WTC11 (cell line): ENCODE measurements at regions not wholly inside any gene's neighbourhood (a gene's known extent, or its start where the extent isn't known, plus 50 kb on each side); places are given as distances from the start of the nearest gene placed in this dataset.

Experiments
- ATAC-seq: fragments of 200-7000 bp; cut with Tn5 transposase; 2 replicates; pipeline ENCODE4 v1.10.0; 2021; ENCODE audit warnings: mild to moderate bottlenecking, moderate library complexity
- CTCF ChIA-PET: fragments of 300-600 bp; sonication (Branson Sonifier 250); formaldehyde crosslinking; loops from one replicate; lab custom pipeline; 2021; ENCODE audit warnings: antibody characterized with exemption; lab: Charles Lee
- POLR2A ChIA-PET: fragments of 350-600 bp; sonication (Branson Sonifier 250); formaldehyde crosslinking; loops from one replicate; lab custom pipeline; 2021; ENCODE audit warnings: antibody characterized with exemption; lab: Charles Lee
- DNase-seq: peaks from one replicate; pipeline ENCODE4 v3.0.0; 2021; ENCODE audit warnings: low spot score
- H3K27ac Mint-ChIP-seq: 2 replicates; pipeline ENCODE4 v1.8.0; 2021; ENCODE audit warnings: mixed read lengths
- H3K27me3 Mint-ChIP-seq: 2 replicates; pipeline ENCODE4 v1.8.0; 2021; ENCODE audit warnings: low read depth, mild to moderate bottlenecking, moderate library complexity, mixed read lengths
- H3K36me3 Mint-ChIP-seq: 2 replicates; pipeline ENCODE4 v1.8.0; 2021; ENCODE audit warnings: mixed read lengths
- H3K4me1 Mint-ChIP-seq: 2 replicates; pipeline ENCODE4 v1.8.0; 2022; ENCODE audit warnings: mixed read lengths
- H3K4me3 Mint-ChIP-seq: 2 replicates; pipeline ENCODE4 v1.8.0; 2021; ENCODE audit warnings: mild to moderate bottlenecking, moderate library complexity, mixed read lengths
- H3K9me3 Mint-ChIP-seq: 2 replicates; pipeline ENCODE4 v1.8.0; 2021; ENCODE audit warnings: mixed read lengths
- E2F5 ChIP-seq: sonication (generic); formaldehyde crosslinking; IDR thresholded peaks from 2 replicates; pipeline ENCODE4 v1.8.1; 2022; ENCODE audit warnings: mild to moderate bottlenecking, moderate library complexity, missing genetic modification reagents
- EMX1 ChIP-seq: fragments of 250-450 bp; sonication (Bioruptor Pico); IDR thresholded peaks from 2 replicates; pipeline ENCODE4 v1.8.0; 2021; ENCODE audit warnings: mild to moderate bottlenecking
- FOXJ3 ChIP-seq: sonication (generic); formaldehyde crosslinking; IDR thresholded peaks from 2 replicates; pipeline ENCODE4 v1.9.0; 2021; ENCODE audit warnings: missing genetic modification reagents, mild to moderate bottlenecking, borderline replicate concordance
- FOXP4 ChIP-seq: sonication (generic); formaldehyde crosslinking; IDR thresholded peaks from 2 replicates; pipeline ENCODE4 v1.8.0; 2022; ENCODE audit warnings: mild to moderate bottlenecking, missing genetic modification reagents
- GABPB1 ChIP-seq: sonication (generic); formaldehyde crosslinking; IDR thresholded peaks from 2 replicates; pipeline ENCODE4 v1.8.1; 2023; ENCODE audit warnings: mild to moderate bottlenecking, missing genetic modification reagents
- IRF2 ChIP-seq: sonication (generic); formaldehyde crosslinking; IDR thresholded peaks from 2 replicates; pipeline ENCODE4 v1.8.0; 2022; ENCODE audit warnings: low read depth, missing genetic modification reagents, borderline replicate concordance
- KAT7 ChIP-seq: sonication (generic); formaldehyde crosslinking; IDR thresholded peaks from 2 replicates; pipeline ENCODE4 v1.8.1; 2023; ENCODE audit warnings: missing genetic modification reagents, mild to moderate bottlenecking, borderline replicate concordance
- MXD4 ChIP-seq: fragments of 250-450 bp; sonication (Bioruptor Pico); IDR thresholded peaks from 2 replicates; pipeline ENCODE4 v1.8.0; 2021; ENCODE audit warnings: mild to moderate bottlenecking, moderate library complexity, borderline replicate concordance
- OVOL2 ChIP-seq: fragments of 250-450 bp; sonication (Bioruptor Pico); IDR thresholded peaks from 2 replicates; pipeline ENCODE4 v1.9.0; 2021; ENCODE audit warnings: mild to moderate bottlenecking, borderline replicate concordance
- SMAD3 ChIP-seq: sonication (generic); formaldehyde crosslinking; IDR thresholded peaks from 2 replicates; pipeline ENCODE4 v1.8.0; 2022; ENCODE audit warnings: missing genetic modification reagents, mild to moderate bottlenecking, borderline replicate concordance
- SP1 ChIP-seq: sonication (generic); formaldehyde crosslinking; conservative IDR thresholded peaks from 2 replicates; pipeline ENCODE4 v1.8.1; 2022; ENCODE audit warnings: missing genetic modification reagents
- TCF7 ChIP-seq: sonication (generic); formaldehyde crosslinking; IDR thresholded peaks from 2 replicates; pipeline ENCODE4 v1.8.0; 2022; ENCODE audit warnings: mild to moderate bottlenecking, low read depth, missing genetic modification reagents, moderate library complexity
- TP53 ChIP-seq: sonication (generic); formaldehyde crosslinking; IDR thresholded peaks from 2 replicates; pipeline ENCODE4 v1.8.1; 2023; ENCODE audit warnings: mild to moderate bottlenecking, missing genetic modification reagents
- ZNF138 ChIP-seq: sonication (generic); formaldehyde crosslinking; conservative IDR thresholded peaks from 2 replicates; pipeline ENCODE4 v1.8.1; 2022; ENCODE audit warnings: mild to moderate bottlenecking, moderate library complexity, missing genetic modification reagents
- ZNF317 ChIP-seq: sonication (generic); formaldehyde crosslinking; IDR thresholded peaks from 2 replicates; pipeline ENCODE4 v1.8.1; 2023; ENCODE audit warnings: low read depth, mild to moderate bottlenecking, moderate library complexity, missing genetic modification reagents, borderline replicate concordance
- ZNF416 ChIP-seq: fragments of 250-450 bp; sonication (Bioruptor Pico); IDR thresholded peaks from 2 replicates; pipeline ENCODE4 v1.9.0; 2021; ENCODE audit warnings: mild to moderate bottlenecking, inconsistent platforms
- ZNF423 ChIP-seq: fragments of 250-450 bp; sonication (Bioruptor Pico); IDR thresholded peaks from 2 replicates; pipeline ENCODE4 v2.1.2; 2022; ENCODE audit warnings: mild to moderate bottlenecking, moderate library complexity
- ZNF425 ChIP-seq: fragments of 250-450 bp; sonication (Bioruptor Pico); conservative IDR thresholded peaks from 2 replicates; pipeline ENCODE4 v1.9.0; 2021; ENCODE audit warnings: mild to moderate bottlenecking
- TF ChIP-seq, protein P1 (sequence below): sonication (generic); formaldehyde crosslinking; IDR thresholded peaks from 2 replicates; pipeline ENCODE4 v1.8.0; 2022; ENCODE audit warnings: mild to moderate bottlenecking, missing genetic modification reagents
- TF ChIP-seq, protein P2 (sequence below): sonication (generic); formaldehyde crosslinking; conservative IDR thresholded peaks from 2 replicates; pipeline ENCODE4 v1.8.1; 2023; ENCODE audit warnings: mild to moderate bottlenecking, low read depth, missing genetic modification reagents, moderate library complexity
- TF ChIP-seq, protein P3 (sequence below): fragments of 200-600 bp; IDR thresholded peaks from 2 replicates; pipeline ENCODE4 v1.8.0; 2022; ENCODE audit warnings: antibody characterized with exemption
- TF ChIP-seq, protein P4 (sequence below): sonication (generic); formaldehyde crosslinking; IDR thresholded peaks from 2 replicates; pipeline ENCODE4 v1.8.0; 2022; ENCODE audit warnings: mild to moderate bottlenecking, missing genetic modification reagents

- no peak for DNase-seq
- POLR2A ChIA-PET: no interaction called here
- Mint-ChIP-seq H3K27ac (no peak overlapping the region), H3K36me3 (no peaks in the 10 kb centered on the region), H3K4me3 (no peak overlapping the region)
- no peak for TF ChIP-seq KAT7 (CRISPR knock-in tag)
- no peak for TF ChIP-seq GABPB1 (CRISPR knock-in tag)
- no peak for TF ChIP-seq MXD4 (CRISPR knock-in tag)
- TF ChIP-seq, protein P1, sequence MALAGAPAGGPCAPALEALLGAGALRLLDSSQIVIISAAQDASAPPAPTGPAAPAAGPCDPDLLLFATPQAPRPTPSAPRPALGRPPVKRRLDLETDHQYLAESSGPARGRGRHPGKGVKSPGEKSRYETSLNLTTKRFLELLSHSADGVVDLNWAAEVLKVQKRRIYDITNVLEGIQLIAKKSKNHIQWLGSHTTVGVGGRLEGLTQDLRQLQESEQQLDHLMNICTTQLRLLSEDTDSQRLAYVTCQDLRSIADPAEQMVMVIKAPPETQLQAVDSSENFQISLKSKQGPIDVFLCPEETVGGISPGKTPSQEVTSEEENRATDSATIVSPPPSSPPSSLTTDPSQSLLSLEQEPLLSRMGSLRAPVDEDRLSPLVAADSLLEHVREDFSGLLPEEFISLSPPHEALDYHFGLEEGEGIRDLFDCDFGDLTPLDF (CRISPR knock-in tag): no peak
- TF ChIP-seq E2F5 (CRISPR knock-in tag): no peak
- TF ChIP-seq, all 79 proteins: peak for 0
- ATAC-seq: no peak
- CTCF ChIA-PET: no interaction called here
- peaks cover 10% of the 10 kb centered on the region for H3K9me3 Mint-ChIP-seq
- H3K4me1 Mint-ChIP-seq: 0 out of 2 replicates have a peak, but pooled peaks cover 3% of the 10 kb centered on the region
- no peaks in the 10 kb centered on the region for H3K27me3 Mint-ChIP-seq
Observed at GRCh38 chr1:221337106-221337505, 404.8 kb downstream of the DUSP10 start.

GRCh38 chr1:221343136-221343535, 398.8 kb downstream of the DUSP10 start:
- ChIA-PET CTCF (no interaction called here), POLR2A (no interaction called here)
- no peaks in the 10 kb centered on the region for H3K27me3 Mint-ChIP-seq
- no peak overlapping the region for H3K4me3 Mint-ChIP-seq
- H3K36me3 Mint-ChIP-seq: no peaks in the 10 kb centered on the region
- TF ChIP-seq, protein P2, sequence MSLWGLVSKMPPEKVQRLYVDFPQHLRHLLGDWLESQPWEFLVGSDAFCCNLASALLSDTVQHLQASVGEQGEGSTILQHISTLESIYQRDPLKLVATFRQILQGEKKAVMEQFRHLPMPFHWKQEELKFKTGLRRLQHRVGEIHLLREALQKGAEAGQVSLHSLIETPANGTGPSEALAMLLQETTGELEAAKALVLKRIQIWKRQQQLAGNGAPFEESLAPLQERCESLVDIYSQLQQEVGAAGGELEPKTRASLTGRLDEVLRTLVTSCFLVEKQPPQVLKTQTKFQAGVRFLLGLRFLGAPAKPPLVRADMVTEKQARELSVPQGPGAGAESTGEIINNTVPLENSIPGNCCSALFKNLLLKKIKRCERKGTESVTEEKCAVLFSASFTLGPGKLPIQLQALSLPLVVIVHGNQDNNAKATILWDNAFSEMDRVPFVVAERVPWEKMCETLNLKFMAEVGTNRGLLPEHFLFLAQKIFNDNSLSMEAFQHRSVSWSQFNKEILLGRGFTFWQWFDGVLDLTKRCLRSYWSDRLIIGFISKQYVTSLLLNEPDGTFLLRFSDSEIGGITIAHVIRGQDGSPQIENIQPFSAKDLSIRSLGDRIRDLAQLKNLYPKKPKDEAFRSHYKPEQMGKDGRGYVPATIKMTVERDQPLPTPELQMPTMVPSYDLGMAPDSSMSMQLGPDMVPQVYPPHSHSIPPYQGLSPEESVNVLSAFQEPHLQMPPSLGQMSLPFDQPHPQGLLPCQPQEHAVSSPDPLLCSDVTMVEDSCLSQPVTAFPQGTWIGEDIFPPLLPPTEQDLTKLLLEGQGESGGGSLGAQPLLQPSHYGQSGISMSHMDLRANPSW (CRISPR knock-in tag): no peak
- TF ChIP-seq, protein P3, sequence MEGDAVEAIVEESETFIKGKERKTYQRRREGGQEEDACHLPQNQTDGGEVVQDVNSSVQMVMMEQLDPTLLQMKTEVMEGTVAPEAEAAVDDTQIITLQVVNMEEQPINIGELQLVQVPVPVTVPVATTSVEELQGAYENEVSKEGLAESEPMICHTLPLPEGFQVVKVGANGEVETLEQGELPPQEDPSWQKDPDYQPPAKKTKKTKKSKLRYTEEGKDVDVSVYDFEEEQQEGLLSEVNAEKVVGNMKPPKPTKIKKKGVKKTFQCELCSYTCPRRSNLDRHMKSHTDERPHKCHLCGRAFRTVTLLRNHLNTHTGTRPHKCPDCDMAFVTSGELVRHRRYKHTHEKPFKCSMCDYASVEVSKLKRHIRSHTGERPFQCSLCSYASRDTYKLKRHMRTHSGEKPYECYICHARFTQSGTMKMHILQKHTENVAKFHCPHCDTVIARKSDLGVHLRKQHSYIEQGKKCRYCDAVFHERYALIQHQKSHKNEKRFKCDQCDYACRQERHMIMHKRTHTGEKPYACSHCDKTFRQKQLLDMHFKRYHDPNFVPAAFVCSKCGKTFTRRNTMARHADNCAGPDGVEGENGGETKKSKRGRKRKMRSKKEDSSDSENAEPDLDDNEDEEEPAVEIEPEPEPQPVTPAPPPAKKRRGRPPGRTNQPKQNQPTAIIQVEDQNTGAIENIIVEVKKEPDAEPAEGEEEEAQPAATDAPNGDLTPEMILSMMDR: no peak
- TF ChIP-seq EMX1 (CRISPR knock-in tag): no peak
- no peak for TF ChIP-seq ZNF138 (CRISPR knock-in tag)
- no peak for TF ChIP-seq SMAD3 (CRISPR knock-in tag)
- TF ChIP-seq FOXJ3 (CRISPR knock-in tag): no peak
- no peak for TF ChIP-seq TCF7
- TF ChIP-seq, all 79 proteins: peak for 0
- ATAC-seq (no peak), DNase-seq (no peak)
- Mint-ChIP-seq H3K9me3 (0 out of 2 replicates have a peak, but pooled peaks cover 3% of the 10 kb centered on the region), H3K27ac (no peak overlapping the region), H3K4me1 (no peaks in the 10 kb centered on the region)

DNA sequence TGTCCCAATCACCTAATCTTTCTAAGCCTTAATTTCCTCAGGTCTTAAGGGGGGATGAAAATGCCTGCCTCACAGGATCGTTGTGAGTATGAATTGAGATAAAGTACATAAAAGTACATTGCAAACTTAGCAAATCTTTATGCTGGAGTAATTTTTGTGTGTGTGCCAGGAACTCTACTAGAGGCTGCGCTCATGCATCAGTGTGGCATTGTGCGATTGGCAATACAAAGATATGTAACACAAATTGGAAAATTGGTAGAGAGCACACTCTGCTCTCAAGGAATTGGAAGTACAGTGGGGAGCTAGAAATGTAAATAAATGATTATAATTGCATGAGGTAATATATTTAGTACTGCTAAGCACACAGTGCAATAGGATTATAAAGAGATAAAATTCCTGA, 398.3 kb downstream of the DUSP10 start:
- Mint-ChIP-seq H3K27me3 (no peaks in the 10 kb centered on the region), H3K4me1 (no peaks in the 10 kb centered on the region), H3K4me3 (no peak overlapping the region), H3K36me3 (no peaks in the 10 kb centered on the region), H3K9me3 (0 out of 2 replicates have a peak, but pooled peaks cover 3% of the 10 kb centered on the region), H3K27ac (no peak overlapping the region)
- ChIA-PET CTCF (no interaction called here), POLR2A (no interaction called here)
- ATAC-seq: no peak
- no peak for DNase-seq
- TF ChIP-seq IRF2: no peak
- no peak for TF ChIP-seq TP53 (CRISPR knock-in tag)
- no peak for TF ChIP-seq ZNF416 (CRISPR knock-in tag)
- no peak for TF ChIP-seq ZNF317 (CRISPR knock-in tag)
- TF ChIP-seq ZNF423 (CRISPR knock-in tag): no peak
- no peak for TF ChIP-seq OVOL2 (CRISPR knock-in tag)
- no peak for TF ChIP-seq ZNF425 (CRISPR knock-in tag)
- no peak for TF ChIP-seq SP1
- no peak for TF ChIP-seq FOXP4 (CRISPR knock-in tag)
- no peak for TF ChIP-seq SMAD3 (CRISPR knock-in tag)
- TF ChIP-seq, protein P4, sequence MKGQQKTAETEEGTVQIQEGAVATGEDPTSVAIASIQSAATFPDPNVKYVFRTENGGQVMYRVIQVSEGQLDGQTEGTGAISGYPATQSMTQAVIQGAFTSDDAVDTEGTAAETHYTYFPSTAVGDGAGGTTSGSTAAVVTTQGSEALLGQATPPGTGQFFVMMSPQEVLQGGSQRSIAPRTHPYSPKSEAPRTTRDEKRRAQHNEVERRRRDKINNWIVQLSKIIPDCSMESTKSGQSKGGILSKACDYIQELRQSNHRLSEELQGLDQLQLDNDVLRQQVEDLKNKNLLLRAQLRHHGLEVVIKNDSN (CRISPR knock-in tag): no peak
